ENCODE measurements at regions not wholly inside any gene's neighbourhood (a gene's known extent, or its start where the extent isn't known, plus 50 kb on each side); places are given as distances from the start of the nearest gene placed in this dataset.

- no peak for DNase-seq
Observed at GRCh38 chr4:54914781-54915180, 210.6 kb downstream of the KDR start.

GRCh38 chr4:54913751-54914526 is 211.5 kb downstream of the KDR start:
- DNase-seq = no peak

- no peak for DNase-seq
Observed at GRCh38 chr4:54912155-54912554, 213.2 kb downstream of the KDR start.

- DNase-seq = no peak
Observed at GRCh38 chr4:54909961-54910360, 215.4 kb downstream of the KDR start.

- no peak for DNase-seq
Observed at GRCh38 chr4:54908763-54909162, 216.6 kb downstream of the KDR start.

- DNase-seq = no peak
Observed at GRCh38 chr4:54904953-54905352, 220.4 kb downstream of the KDR start.

GRCh38 chr4:54902976-54903375 is 222.4 kb downstream of the KDR start:
- DNase-seq = no peak

GRCh38 chr4:54902271-54902670 is 223.1 kb downstream of the KDR start:
- DNase-seq = no peak

- DNase-seq = no peak
Observed at GRCh38 chr4:54901202-54901601, 224.2 kb downstream of the KDR start.

GRCh38 chr4:54898656-54899340 is 226.6 kb downstream of the KDR start:
- no peak for DNase-seq

GRCh38 chr4:54898056-54898562 is 227.3 kb downstream of the KDR start:
- no peak for DNase-seq

GRCh38 chr4:54897590-54897989 is 227.8 kb downstream of the KDR start:
- DNase-seq = no peak

- DNase-seq = no peak
Observed at GRCh38 chr4:54882616-54883015, 224.9 kb downstream of the KIT start.

GRCh38 chr4:54879576-54879975 is 221.8 kb downstream of the KIT start:
- no peak for DNase-seq

- DNase-seq = no peak
Observed at GRCh38 chr4:54877006-54877405, 219.2 kb downstream of the KIT start.

- no peak for DNase-seq
Observed at GRCh38 chr4:54872261-54872660, 214.5 kb downstream of the KIT start.

GRCh38 chr4:54863571-54864255 is 206.0 kb downstream of the KIT start:
- DNase-seq = no peak

GRCh38 chr4:54861201-54861600 is 203.4 kb downstream of the KIT start:
- no peak for DNase-seq

- no peak for DNase-seq
Observed at GRCh38 chr4:54855191-54855854, 197.6 kb downstream of the KIT start.

- DNase-seq = no peak
Observed at GRCh38 chr4:54852602-54853001, 194.8 kb downstream of the KIT start.

GRCh38 chr4:54852054-54852453 is 194.3 kb downstream of the KIT start:
- DNase-seq = no peak

GRCh38 chr4:54844911-54845310 is 187.2 kb downstream of the KIT start:
- no peak for DNase-seq

- DNase-seq = no peak
Observed at GRCh38 chr4:54843946-54844345, 186.2 kb downstream of the KIT start.

Data from SW 1271 (cell line).